HFFc6 (cell line): ENCODE measurements at regions not wholly inside any gene's neighbourhood (a gene's known extent, or its start where the extent isn't known, plus 50 kb on each side); places are given as distances from the start of the nearest gene placed in this dataset.
"Not testable (repeated sequence)": the region's sequence is repeated elsewhere in the genome, so short reads cannot be mapped to it uniquely, and the experiment has no call there.

ENCODE experiments used
- DNase-seq: peaks from one replicate; pipeline ENCODE4 v3.0.0-alpha.2; 2018
- H3K27ac Mint-ChIP-seq: 2 replicates; pipeline ENCODE4 v1.8.0; 2020; ENCODE audit warnings: mild to moderate bottlenecking, mixed read lengths
- H3K27me3 Mint-ChIP-seq: 2 replicates; pipeline ENCODE4 v1.8.0; 2021; ENCODE audit warnings: mild to moderate bottlenecking, moderate library complexity, mixed read lengths; ENCODE audit not compliant: insufficient read depth
- H3K36me3 Mint-ChIP-seq: 2 replicates; pipeline ENCODE4 v1.8.0; 2021; ENCODE audit warnings: low read depth, mixed read lengths
- H3K4me1 Mint-ChIP-seq: 2 replicates; pipeline ENCODE4 v1.8.0; 2020; ENCODE audit warnings: low read depth, mixed read lengths
- H3K4me3 Mint-ChIP-seq: 2 replicates; pipeline ENCODE4 v1.8.0; 2020; ENCODE audit warnings: mild to moderate bottlenecking, moderate library complexity, mixed read lengths
- H3K9me3 Mint-ChIP-seq: 2 replicates; pipeline ENCODE4 v1.8.0; 2020; ENCODE audit warnings: mild to moderate bottlenecking, mixed read lengths
- TF ChIP-seq, protein P1 (sequence below): fragments of 200-600 bp; sonication (generic); IDR thresholded peaks from 2 replicates; pipeline ENCODE4 v1.5.0; 2021; ENCODE audit warnings: antibody characterized with exemption, mild to moderate bottlenecking

DNA sequence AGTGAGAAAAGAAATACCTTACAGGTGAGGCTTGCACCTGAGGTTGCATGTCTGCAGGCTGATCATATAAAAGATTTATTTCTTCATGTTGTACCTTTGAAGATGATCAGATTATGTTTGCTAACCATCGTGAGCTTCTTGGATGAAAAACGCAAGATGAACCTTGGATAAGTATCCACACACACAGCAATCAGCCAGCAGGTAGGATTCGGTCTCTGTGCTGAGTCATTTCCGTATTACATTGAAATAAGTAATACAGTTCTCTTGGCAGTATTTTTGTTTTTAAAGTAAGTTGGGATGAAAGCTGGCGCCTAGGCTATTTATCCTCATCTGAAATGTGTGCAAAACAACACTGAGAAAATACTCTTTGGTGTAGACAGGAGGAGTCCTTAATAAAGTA, 109.0 kb upstream of the PRKCQ start:
- DNase-seq: no peak
- TF ChIP-seq, protein P1, sequence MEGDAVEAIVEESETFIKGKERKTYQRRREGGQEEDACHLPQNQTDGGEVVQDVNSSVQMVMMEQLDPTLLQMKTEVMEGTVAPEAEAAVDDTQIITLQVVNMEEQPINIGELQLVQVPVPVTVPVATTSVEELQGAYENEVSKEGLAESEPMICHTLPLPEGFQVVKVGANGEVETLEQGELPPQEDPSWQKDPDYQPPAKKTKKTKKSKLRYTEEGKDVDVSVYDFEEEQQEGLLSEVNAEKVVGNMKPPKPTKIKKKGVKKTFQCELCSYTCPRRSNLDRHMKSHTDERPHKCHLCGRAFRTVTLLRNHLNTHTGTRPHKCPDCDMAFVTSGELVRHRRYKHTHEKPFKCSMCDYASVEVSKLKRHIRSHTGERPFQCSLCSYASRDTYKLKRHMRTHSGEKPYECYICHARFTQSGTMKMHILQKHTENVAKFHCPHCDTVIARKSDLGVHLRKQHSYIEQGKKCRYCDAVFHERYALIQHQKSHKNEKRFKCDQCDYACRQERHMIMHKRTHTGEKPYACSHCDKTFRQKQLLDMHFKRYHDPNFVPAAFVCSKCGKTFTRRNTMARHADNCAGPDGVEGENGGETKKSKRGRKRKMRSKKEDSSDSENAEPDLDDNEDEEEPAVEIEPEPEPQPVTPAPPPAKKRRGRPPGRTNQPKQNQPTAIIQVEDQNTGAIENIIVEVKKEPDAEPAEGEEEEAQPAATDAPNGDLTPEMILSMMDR: no peak
- Mint-ChIP-seq H3K4me1 (no peaks in the 10 kb centered on the region), H3K27ac (no peak overlapping the region), H3K9me3 (no peaks in the 10 kb centered on the region), H3K36me3 (no peaks in the 10 kb centered on the region), H3K27me3 (peaks cover 12% of the 10 kb centered on the region), H3K4me3 (no peak overlapping the region)

DNA sequence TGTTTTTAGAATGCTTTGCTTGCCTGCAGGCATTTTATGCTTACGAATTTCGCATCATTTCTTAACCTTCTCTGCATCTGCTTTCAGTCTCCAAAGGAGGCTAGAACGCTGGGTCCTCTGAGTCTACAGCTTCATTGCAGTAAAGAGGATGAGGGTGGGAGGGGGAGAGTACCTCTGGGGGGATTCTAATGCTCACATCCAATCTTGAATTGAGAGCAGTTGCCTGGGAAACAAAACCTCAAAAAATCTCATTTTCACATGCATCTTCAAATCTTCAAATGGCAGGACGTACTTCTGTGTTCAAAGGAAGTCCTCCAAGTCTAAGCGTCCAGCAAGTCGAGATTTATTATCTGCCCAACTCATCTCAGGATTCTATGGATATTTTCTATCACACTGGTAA, 100.7 kb upstream of the PRKCQ start:
- TF ChIP-seq, protein P1: no peak
- no peak overlapping the region for H3K27ac Mint-ChIP-seq
- H3K9me3 Mint-ChIP-seq: no peaks in the 10 kb centered on the region
- peaks cover 14% of the 10 kb centered on the region for H3K27me3 Mint-ChIP-seq
- DNase-seq: no peak
- H3K4me3 Mint-ChIP-seq: no peak overlapping the region
- no peaks in the 10 kb centered on the region for H3K36me3 Mint-ChIP-seq
- H3K4me1 Mint-ChIP-seq: no peaks in the 10 kb centered on the region

DNA sequence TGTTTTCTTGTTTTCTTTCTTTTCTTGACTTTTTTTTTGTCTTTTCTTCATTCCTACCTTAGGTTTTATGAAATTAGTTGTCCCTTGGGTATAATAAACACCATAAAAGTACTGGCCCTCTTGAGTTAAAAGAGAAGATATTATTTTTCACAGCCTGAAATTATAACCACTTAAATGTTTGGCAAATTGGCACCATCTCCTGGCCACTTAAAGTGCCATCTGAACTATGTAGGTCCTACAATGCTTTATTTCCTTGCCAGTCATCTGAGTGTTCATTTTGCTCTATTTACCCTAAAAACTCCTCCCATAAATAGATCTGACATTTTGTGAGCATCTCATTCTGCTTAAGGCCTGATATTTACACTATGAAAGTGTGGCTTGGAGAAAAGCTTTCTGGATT, 98.9 kb upstream of the PRKCQ start:
- Mint-ChIP-seq H3K4me3 (no peak overlapping the region), H3K9me3 (no peaks in the 10 kb centered on the region), H3K27ac (no peak overlapping the region), H3K36me3 (no peaks in the 10 kb centered on the region), H3K4me1 (no peaks in the 10 kb centered on the region), H3K27me3 (peaks cover 10% of the 10 kb centered on the region)
- TF ChIP-seq, protein P1: no peak
- DNase-seq: no peak

DNA sequence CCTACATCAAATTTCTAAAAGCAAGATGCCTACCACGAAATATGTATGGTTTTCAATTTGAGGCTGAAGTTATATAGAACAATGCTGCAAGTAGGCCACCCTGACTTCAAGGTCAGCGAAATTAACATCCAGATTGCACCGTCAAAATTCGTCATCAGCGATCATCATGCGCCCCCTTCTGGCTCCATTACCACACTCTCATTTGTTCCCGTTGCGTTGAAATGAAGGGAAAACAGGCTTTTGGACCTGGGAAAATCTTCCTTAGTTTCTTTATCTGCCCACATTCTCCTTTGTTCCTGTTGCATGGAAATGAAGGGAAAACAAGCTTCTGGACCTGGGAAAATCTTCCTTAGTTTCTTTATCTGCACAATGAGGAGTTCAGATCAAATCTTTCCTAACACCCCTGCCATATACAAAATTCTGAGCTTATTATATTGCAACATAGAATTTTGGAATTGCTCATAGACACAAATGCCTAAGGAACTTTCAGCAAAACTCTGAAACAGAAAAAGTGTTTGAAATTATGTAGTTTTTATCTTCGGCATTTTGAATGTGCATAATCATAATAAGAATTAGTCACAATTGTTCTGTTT, 98.2 kb upstream of the PRKCQ start:
- H3K4me3 Mint-ChIP-seq: no peak overlapping the region
- DNase-seq: no peak
- H3K27me3 Mint-ChIP-seq: peaks cover 10% of the 10 kb centered on the region
- no peaks in the 10 kb centered on the region for H3K9me3 Mint-ChIP-seq
- H3K4me1 Mint-ChIP-seq: no peaks in the 10 kb centered on the region
- TF ChIP-seq, protein P1: peak; percentile 67
- H3K36me3 Mint-ChIP-seq: no peaks in the 10 kb centered on the region
- H3K27ac Mint-ChIP-seq: no peak overlapping the region

DNA sequence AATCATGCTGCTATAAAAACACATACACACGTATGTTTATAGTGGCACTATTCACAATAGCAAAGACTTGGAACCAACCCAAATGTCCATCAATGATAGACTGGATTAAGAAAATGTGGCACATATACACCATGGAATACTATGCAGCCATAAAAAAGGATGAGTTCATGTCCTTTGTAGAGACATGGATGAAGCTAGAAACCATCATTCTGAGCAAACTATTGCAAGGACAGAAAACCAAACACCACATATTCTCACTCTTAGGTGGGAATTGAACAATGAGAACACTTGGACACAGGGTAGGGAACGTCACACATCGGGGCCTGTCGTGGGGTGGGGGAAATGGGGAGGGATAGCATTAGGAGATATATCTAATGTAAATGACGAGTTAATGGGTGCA, 97.1 kb upstream of the PRKCQ start:
- H3K4me1 Mint-ChIP-seq, H3K36me3 Mint-ChIP-seq, H3K27ac Mint-ChIP-seq, DNase-seq, H3K9me3 Mint-ChIP-seq, H3K4me3 Mint-ChIP-seq: not testable (repeated sequence)
- peaks cover 10% of the 10 kb centered on the region for H3K27me3 Mint-ChIP-seq

DNA sequence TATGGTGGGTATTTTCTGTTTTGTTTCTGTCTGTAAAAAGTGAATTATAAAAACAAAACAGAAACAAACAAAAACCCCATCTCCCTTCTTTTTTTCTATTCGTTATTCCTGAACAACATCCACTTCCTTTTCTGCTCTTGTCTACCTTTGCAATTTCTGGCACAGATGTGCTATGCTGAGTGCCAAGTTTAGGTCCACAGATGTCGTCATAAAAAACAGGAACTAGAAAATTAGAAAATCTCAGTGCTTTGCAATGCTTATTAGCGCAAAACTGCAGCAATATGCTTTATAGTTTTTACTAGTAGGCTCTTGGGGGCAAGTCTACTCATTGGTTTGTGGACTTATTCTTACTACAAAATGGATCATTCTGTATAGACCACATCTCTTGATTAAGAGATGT, 94.2 kb upstream of the PRKCQ start:
- peaks cover 6% of the 10 kb centered on the region for H3K27me3 Mint-ChIP-seq
- H3K9me3 Mint-ChIP-seq: no peaks in the 10 kb centered on the region
- DNase-seq: no peak
- no peak overlapping the region for H3K27ac Mint-ChIP-seq
- H3K4me3 Mint-ChIP-seq: no peak overlapping the region
- H3K4me1 Mint-ChIP-seq: no peaks in the 10 kb centered on the region
- TF ChIP-seq, protein P1: no peak
- no peaks in the 10 kb centered on the region for H3K36me3 Mint-ChIP-seq
